ENCODE measurements at regions not wholly inside any gene's neighbourhood (a gene's known extent, or its start where the extent isn't known, plus 50 kb on each side); places are given as distances from the start of the nearest gene placed in this dataset.

- Histone ChIP-seq H3K9ac (ENCODE audit: low read length) (no peak overlapping the region), H3K36me3 (ENCODE audit: control insufficient read depth, insufficient read depth, low read length) (no peaks in the 10 kb centered on the region), H3K27me3 (ENCODE audit: control insufficient read depth, insufficient read depth, low read length) (no peaks in the 10 kb centered on the region), H3K9me3 (ENCODE audit: control insufficient read depth, low read length) (no peaks in the 10 kb centered on the region), H3K4me3 (ENCODE audit: low read length) (no peak overlapping the region), H3K4me1 (ENCODE audit: control insufficient read depth, insufficient read depth, low read length) (peaks cover 13% of the 10 kb centered on the region)
These were observed 323.9 kb upstream of the SOX11 start for GRCh38 chr2:5368263-5368662.

GRCh38 chr2:5369510-5369909 is 322.7 kb upstream of the SOX11 start:
- Histone ChIP-seq H3K27me3 (ENCODE audit: control insufficient read depth, insufficient read depth, low read length) (no peaks in the 10 kb centered on the region), H3K4me1 (ENCODE audit: control insufficient read depth, insufficient read depth, low read length) (peaks cover 9% of the 10 kb centered on the region)

GRCh38 chr2:5370158-5370557 is 322.0 kb upstream of the SOX11 start:
- H3K27me3 ChIP-seq (ENCODE audit: control insufficient read depth, insufficient read depth, low read length), result no peaks in the 10 kb centered on the region
- no peaks in the 10 kb centered on the region for H3K36me3 ChIP-seq (ENCODE audit: control insufficient read depth, insufficient read depth, low read length)
- no peak overlapping the region for H3K4me3 ChIP-seq (ENCODE audit: low read length)
- peaks cover 6% of the 10 kb centered on the region for H3K4me1 ChIP-seq (ENCODE audit: control insufficient read depth, insufficient read depth, low read length)
- H3K9ac ChIP-seq (ENCODE audit: low read length), result no peak overlapping the region
- no peaks in the 10 kb centered on the region for H3K9me3 ChIP-seq (ENCODE audit: control insufficient read depth, low read length)

More at GRCh38 chr2:5369510-5369909, 322.7 kb upstream of the SOX11 start:
- H3K36me3 ChIP-seq (ENCODE audit: control insufficient read depth, insufficient read depth, low read length), result no peaks in the 10 kb centered on the region
- H3K9ac ChIP-seq (ENCODE audit: low read length), result no peak overlapping the region
- no peaks in the 10 kb centered on the region for H3K9me3 ChIP-seq (ENCODE audit: control insufficient read depth, low read length)
- no peak overlapping the region for H3K4me3 ChIP-seq (ENCODE audit: low read length)

- no peaks in the 10 kb centered on the region for H3K36me3 ChIP-seq (ENCODE audit: control insufficient read depth, insufficient read depth, low read length)
- H3K9me3 ChIP-seq (ENCODE audit: control insufficient read depth, low read length), result no peaks in the 10 kb centered on the region
- no peaks in the 10 kb centered on the region for H3K27me3 ChIP-seq (ENCODE audit: control insufficient read depth, insufficient read depth, low read length)
- no peak overlapping the region for H3K4me3 ChIP-seq (ENCODE audit: low read length)
- H3K4me1 ChIP-seq (ENCODE audit: control insufficient read depth, insufficient read depth, low read length), result no peaks in the 10 kb centered on the region
- H3K9ac ChIP-seq (ENCODE audit: low read length), result no peak overlapping the region
These were observed 320.0 kb upstream of the SOX11 start for GRCh38 chr2:5372141-5372540.

GRCh38 chr2:5373200-5373599 is 319.0 kb upstream of the SOX11 start:
- H3K36me3 ChIP-seq (ENCODE audit: control insufficient read depth, insufficient read depth, low read length), result no peaks in the 10 kb centered on the region
- H3K4me1 ChIP-seq (ENCODE audit: control insufficient read depth, insufficient read depth, low read length), result no peaks in the 10 kb centered on the region
- H3K9ac ChIP-seq (ENCODE audit: low read length), result no peak overlapping the region
- H3K27me3 ChIP-seq (ENCODE audit: control insufficient read depth, insufficient read depth, low read length), result no peaks in the 10 kb centered on the region
- no peak overlapping the region for H3K4me3 ChIP-seq (ENCODE audit: low read length)
- H3K9me3 ChIP-seq (ENCODE audit: control insufficient read depth, low read length), result no peaks in the 10 kb centered on the region

GRCh38 chr2:5374762-5375161 is 317.4 kb upstream of the SOX11 start:
- no peaks in the 10 kb centered on the region for H3K36me3 ChIP-seq (ENCODE audit: control insufficient read depth, insufficient read depth, low read length)
- no peaks in the 10 kb centered on the region for H3K27me3 ChIP-seq (ENCODE audit: control insufficient read depth, insufficient read depth, low read length)

GRCh38 chr2:5377323-5377722 is 314.9 kb upstream of the SOX11 start:
- no peaks in the 10 kb centered on the region for H3K27me3 ChIP-seq (ENCODE audit: control insufficient read depth, insufficient read depth, low read length)
- no peak overlapping the region for H3K9ac ChIP-seq (ENCODE audit: low read length)
- no peak overlapping the region for H3K4me3 ChIP-seq (ENCODE audit: low read length)
- H3K36me3 ChIP-seq (ENCODE audit: control insufficient read depth, insufficient read depth, low read length), result no peaks in the 10 kb centered on the region
- no peaks in the 10 kb centered on the region for H3K9me3 ChIP-seq (ENCODE audit: control insufficient read depth, low read length)
- no peaks in the 10 kb centered on the region for H3K4me1 ChIP-seq (ENCODE audit: control insufficient read depth, insufficient read depth, low read length)

More at GRCh38 chr2:5374762-5375161, 317.4 kb upstream of the SOX11 start:
- Histone ChIP-seq H3K9me3 (ENCODE audit: control insufficient read depth, low read length) (no peaks in the 10 kb centered on the region), H3K9ac (ENCODE audit: low read length) (no peak overlapping the region), H3K4me1 (ENCODE audit: control insufficient read depth, insufficient read depth, low read length) (no peaks in the 10 kb centered on the region), H3K4me3 (ENCODE audit: low read length) (no peak overlapping the region)

- no peaks in the 10 kb centered on the region for H3K9me3 ChIP-seq (ENCODE audit: control insufficient read depth, low read length)
- no peaks in the 10 kb centered on the region for H3K36me3 ChIP-seq (ENCODE audit: control insufficient read depth, insufficient read depth, low read length)
- no peaks in the 10 kb centered on the region for H3K4me1 ChIP-seq (ENCODE audit: control insufficient read depth, insufficient read depth, low read length)
- H3K9ac ChIP-seq (ENCODE audit: low read length), result no peak overlapping the region
- H3K27me3 ChIP-seq (ENCODE audit: control insufficient read depth, insufficient read depth, low read length), result no peaks in the 10 kb centered on the region
- no peak overlapping the region for H3K4me3 ChIP-seq (ENCODE audit: low read length)
These were observed 312.4 kb upstream of the SOX11 start for GRCh38 chr2:5379811-5380210.

GRCh38 chr2:5385596-5385995 is 306.6 kb upstream of the SOX11 start:
- no peaks in the 10 kb centered on the region for H3K9me3 ChIP-seq (ENCODE audit: control insufficient read depth, low read length)
- no peaks in the 10 kb centered on the region for H3K27me3 ChIP-seq (ENCODE audit: control insufficient read depth, insufficient read depth, low read length)
- H3K36me3 ChIP-seq (ENCODE audit: control insufficient read depth, insufficient read depth, low read length), result no peaks in the 10 kb centered on the region

GRCh38 chr2:5387406-5387805 is 304.8 kb upstream of the SOX11 start:
- H3K4me1 ChIP-seq (ENCODE audit: control insufficient read depth, insufficient read depth, low read length), result no peaks in the 10 kb centered on the region
- H3K4me3 ChIP-seq (ENCODE audit: low read length), result no peak overlapping the region
- no peaks in the 10 kb centered on the region for H3K36me3 ChIP-seq (ENCODE audit: control insufficient read depth, insufficient read depth, low read length)
- no peaks in the 10 kb centered on the region for H3K9me3 ChIP-seq (ENCODE audit: control insufficient read depth, low read length)
- H3K27me3 ChIP-seq (ENCODE audit: control insufficient read depth, insufficient read depth, low read length), result no peaks in the 10 kb centered on the region
- no peak overlapping the region for H3K9ac ChIP-seq (ENCODE audit: low read length)

More at GRCh38 chr2:5385596-5385995, 306.6 kb upstream of the SOX11 start:
- no peak overlapping the region for H3K9ac ChIP-seq (ENCODE audit: low read length)
- no peak overlapping the region for H3K4me3 ChIP-seq (ENCODE audit: low read length)
- no peaks in the 10 kb centered on the region for H3K4me1 ChIP-seq (ENCODE audit: control insufficient read depth, insufficient read depth, low read length)

- Histone ChIP-seq H3K27me3 (ENCODE audit: control insufficient read depth, insufficient read depth, low read length) (no peaks in the 10 kb centered on the region), H3K36me3 (ENCODE audit: control insufficient read depth, insufficient read depth, low read length) (no peaks in the 10 kb centered on the region), H3K4me1 (ENCODE audit: control insufficient read depth, insufficient read depth, low read length) (no peaks in the 10 kb centered on the region), H3K9ac (ENCODE audit: low read length) (no peak overlapping the region), H3K4me3 (ENCODE audit: low read length) (no peak overlapping the region), H3K9me3 (ENCODE audit: control insufficient read depth, low read length) (no peaks in the 10 kb centered on the region)
These were observed 302.4 kb upstream of the SOX11 start for GRCh38 chr2:5389740-5390139.

- H3K36me3 ChIP-seq (ENCODE audit: control insufficient read depth, insufficient read depth, low read length), result no peaks in the 10 kb centered on the region
- no peaks in the 10 kb centered on the region for H3K9me3 ChIP-seq (ENCODE audit: control insufficient read depth, low read length)
- no peaks in the 10 kb centered on the region for H3K27me3 ChIP-seq (ENCODE audit: control insufficient read depth, insufficient read depth, low read length)
- H3K4me3 ChIP-seq (ENCODE audit: low read length), result no peak overlapping the region
- H3K4me1 ChIP-seq (ENCODE audit: control insufficient read depth, insufficient read depth, low read length), result no peaks in the 10 kb centered on the region
- no peak overlapping the region for H3K9ac ChIP-seq (ENCODE audit: low read length)
These were observed 300.8 kb upstream of the SOX11 start for GRCh38 chr2:5391362-5391761.

- Histone ChIP-seq H3K36me3 (ENCODE audit: control insufficient read depth, insufficient read depth, low read length) (no peaks in the 10 kb centered on the region), H3K9ac (ENCODE audit: low read length) (no peak overlapping the region), H3K9me3 (ENCODE audit: control insufficient read depth, low read length) (no peaks in the 10 kb centered on the region), H3K27me3 (ENCODE audit: control insufficient read depth, insufficient read depth, low read length) (no peaks in the 10 kb centered on the region), H3K4me3 (ENCODE audit: low read length) (no peak overlapping the region), H3K4me1 (ENCODE audit: control insufficient read depth, insufficient read depth, low read length) (no peaks in the 10 kb centered on the region)
These were observed 299.5 kb upstream of the SOX11 start for GRCh38 chr2:5392658-5393057.

All from mucosa of stomach (tissue), 1 donor.